Stimulated activated CD4-positive, alpha-beta T cell treated with anti-CD3 and anti-CD28 coated beads, Interleukin-15, amount 100 ng/mL, for 1 hour (primary cell): ENCODE measurements at regions not wholly inside any gene's neighbourhood (a gene's known extent, or its start where the extent isn't known, plus 50 kb on each side); places are given as distances from the start of the nearest gene placed in this dataset.
"Not testable (repeated sequence)": the region's sequence is repeated elsewhere in the genome, so short reads cannot be mapped to it uniquely, and the experiment has no call there.

Source experiments
- DNase-seq, 2 donors: peaks; one replicate each; pipeline ENCODE4 v3.0.0-alpha.2; 2020; ENCODE audit warnings: low read depth in 1 of 2, low spot score in 1 of 2

DNA sequence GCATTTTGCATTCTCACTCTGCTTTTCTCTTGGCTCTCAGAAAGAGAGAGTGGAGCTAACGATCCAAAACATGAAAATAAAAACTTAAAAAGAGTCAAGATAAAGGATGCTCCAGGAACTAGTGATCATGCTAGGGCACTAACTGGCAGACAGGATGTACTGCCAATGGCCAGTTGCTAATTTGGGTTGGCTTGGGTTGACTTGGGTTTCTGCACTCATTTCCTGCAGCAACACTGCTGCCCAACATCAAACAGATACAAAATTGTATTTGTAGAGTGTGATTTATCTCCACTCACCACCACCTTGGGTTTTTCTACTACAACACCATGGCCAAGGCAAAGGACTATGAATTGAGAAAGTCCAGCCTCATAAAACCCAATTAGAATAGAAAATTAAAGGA, 662.3 kb upstream of the PTBP2 start:
- no peak for DNase-seq

DNA sequence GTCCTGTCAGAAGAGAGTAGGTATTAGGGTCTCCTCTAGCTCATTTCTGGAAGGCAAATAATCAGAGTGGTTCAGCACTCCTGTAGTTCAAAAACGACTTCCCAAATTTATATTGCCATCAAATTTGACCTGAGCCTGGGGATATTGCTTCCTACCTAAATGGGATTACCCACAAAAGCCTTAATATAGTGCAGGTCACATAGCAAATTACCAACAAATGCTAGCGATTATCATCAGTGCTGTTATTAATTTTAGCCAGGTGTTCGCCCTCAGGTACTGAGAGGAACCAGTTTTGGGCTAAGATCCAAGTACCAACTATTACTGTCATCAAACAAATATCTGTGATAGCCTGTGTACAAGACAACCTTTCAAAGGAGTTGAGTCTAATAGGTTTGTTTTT, 661.8 kb upstream of the PTBP2 start:
- DNase-seq, result no peak

DNA sequence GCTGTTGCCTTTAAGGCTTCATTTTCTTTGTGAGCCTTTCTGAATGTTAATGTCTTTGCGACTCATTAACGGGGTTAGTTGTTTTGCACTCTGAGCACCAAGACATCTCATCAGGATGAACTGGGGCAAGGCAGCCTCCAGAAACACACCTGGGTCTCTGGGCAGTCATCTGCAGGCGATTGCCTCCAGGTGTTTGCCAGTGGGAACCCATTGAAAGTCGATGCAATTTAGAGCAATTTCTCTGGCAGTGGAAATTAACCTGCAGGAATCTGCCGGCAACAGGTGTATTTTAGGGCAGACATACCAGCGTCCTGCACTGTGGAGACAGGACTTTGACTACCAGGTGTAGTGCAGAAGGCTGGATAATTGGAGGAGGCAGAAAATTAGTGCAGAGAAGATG, 661.0 kb upstream of the PTBP2 start:
- no peak for DNase-seq

DNA sequence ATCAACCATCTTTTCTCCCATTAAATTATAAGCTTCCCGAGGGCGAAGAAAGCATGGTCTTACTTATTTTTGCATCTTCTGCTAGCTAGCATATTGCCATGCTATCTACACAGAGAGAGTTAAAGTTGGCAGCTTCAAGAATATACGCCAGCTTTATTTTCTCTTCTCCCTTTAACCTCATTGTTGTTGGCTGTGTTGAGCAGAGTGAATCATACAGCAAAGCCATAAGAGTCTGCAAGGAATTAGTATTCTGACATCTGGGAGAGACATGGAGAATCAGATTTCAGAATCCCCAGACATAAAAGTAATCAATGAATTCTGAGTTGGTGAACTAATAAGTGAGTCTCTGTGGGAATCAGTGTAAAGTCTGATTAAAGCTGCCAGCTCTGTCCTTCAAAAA, 649.6 kb upstream of the PTBP2 start:
- no peak for DNase-seq

DNA sequence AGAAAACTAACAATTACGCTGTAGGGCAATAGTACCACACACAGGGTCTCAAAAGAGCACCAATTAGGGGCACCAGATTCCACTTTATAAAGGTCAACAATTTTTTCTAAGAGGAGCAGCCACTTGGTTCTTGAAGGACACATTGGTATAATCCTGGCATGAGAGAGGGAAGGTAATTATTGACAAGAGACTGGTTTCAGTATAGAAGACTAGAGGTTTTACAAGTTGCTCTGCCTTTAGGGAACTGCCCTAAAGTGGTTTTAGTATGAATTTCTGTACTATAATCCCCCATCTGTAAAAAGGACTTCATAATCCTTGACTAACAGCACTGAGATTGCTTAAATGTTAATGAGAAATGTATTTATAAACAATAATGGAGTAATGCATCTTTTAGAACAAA, 648.5 kb upstream of the PTBP2 start:
- DNase-seq, result no peak

DNA sequence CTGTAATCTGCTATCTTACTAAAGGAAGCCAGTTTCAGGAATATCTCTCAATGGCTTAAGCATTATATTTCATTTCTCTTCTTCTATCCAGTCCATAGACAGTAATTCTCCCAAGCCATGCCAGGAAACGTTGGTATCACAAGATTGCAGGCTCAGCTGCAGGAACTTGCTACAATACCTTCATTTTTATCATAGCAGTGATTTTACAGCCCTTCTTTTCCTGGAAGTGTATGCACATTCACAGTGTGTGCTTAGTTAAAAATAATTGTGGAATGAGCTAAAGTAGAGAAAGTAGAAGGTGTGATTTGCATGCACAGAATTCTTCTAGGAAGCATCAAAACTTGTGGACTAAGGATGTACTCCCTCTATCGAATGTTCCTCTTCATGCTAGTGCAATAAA, 647.2 kb upstream of the PTBP2 start:
- no peak for DNase-seq

DNA sequence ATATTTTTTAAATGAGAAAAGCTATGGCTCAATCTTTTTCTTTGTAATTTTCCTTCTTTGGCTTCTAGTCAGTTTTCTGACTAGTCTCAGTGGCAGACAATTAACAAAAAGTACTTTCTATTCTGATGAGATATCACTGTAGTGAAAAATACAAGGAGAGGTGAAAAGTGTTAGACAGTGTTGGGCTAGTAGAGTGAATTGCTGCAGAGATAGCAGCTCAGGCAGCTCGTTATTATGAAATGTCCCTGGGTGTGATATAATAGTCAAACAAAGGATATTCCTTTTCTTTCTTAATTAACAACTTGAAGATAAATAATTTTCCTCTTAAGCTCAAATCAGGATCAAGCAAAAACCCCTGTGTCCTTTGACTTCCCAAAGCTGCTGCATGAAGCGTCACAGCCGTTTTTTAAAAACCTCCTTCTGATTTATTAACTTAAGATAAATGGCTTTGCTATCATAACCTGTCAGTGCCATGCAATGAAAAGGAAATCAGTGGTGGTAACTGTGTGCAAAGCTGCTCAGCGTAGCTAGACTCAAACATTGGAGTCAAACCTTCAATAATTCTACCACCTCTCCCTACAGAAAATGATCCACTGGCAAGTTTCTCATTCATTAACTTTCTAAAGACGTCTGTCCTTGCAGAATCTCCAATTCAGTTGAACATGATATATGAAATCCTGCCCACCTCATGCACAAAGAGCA, 646.6 kb upstream of the PTBP2 start:
- DNase-seq, result no peak

DNA sequence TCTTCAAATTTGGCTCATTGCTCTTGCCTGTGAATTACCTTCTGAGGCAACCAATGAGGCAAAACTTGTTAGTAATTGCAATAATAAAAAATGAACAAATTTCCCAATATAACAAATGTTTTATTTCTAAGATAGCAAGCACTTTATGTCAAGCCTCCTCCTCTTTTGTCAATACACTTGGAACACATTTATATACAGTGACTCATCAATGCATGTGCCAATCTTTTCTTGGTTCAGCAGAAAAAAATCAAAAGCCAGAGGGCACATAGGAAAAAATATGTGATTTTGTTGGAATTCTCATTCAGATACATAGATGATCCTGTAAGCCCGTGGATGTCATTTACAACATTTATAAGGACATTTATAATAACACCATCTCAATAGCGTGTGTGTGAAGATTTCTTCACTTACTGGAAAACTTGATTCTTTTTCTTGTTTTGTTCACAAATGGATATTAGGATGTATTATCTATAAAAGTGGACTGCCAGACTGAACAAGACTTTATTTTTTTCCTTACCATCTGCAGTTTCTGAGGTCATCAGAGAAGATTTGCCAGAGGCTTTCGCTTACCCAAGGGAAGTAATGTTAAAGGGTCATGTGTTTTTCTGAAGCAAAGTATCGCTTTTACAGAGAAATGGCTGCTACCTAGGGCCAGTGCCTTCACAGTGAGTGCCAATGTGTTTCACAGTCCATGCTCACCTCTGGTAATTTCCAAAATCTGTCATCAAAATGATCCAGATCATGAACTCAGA, 645.7 kb upstream of the PTBP2 start:
- no peak for DNase-seq

DNA sequence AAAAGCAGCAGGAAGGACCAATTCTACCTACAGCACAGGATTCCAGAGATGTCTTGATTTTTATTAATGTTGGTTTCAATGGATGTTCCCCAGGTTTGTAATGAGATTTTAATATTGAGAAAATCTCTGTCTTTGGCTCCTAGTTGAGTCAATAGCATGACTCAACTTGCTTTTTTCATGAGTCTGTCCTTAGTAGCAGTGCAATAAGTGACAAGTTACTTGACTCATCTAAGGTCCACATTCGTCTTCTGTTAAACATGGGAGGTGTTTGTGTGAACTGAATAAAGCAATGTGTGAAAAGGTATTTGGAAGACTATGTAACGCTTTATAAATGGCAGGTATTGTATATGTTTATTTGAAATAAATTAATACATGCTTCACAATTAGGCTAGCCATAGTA, 645.0 kb upstream of the PTBP2 start:
- DNase-seq, result no peak

DNA sequence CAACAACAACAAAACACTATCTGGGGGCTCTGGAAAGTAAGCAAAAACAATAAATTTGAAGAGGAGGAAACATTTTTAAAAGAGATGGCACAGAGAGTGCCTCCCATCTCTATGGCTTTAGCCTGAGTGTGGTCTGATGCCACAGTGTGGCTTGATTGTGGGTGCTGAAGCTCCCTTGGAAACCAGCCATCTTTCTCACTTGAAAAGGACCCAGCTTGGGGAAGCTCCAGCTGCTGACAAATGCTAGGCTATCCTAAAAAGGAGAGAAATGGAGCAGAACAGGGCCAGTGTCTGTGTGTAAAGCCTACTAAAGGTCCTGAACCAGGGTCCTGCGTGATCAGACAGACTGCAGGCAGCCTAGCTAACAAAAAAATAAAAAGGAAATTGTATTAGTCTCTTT, 642.0 kb upstream of the PTBP2 start:
- DNase-seq, result no peak

DNA sequence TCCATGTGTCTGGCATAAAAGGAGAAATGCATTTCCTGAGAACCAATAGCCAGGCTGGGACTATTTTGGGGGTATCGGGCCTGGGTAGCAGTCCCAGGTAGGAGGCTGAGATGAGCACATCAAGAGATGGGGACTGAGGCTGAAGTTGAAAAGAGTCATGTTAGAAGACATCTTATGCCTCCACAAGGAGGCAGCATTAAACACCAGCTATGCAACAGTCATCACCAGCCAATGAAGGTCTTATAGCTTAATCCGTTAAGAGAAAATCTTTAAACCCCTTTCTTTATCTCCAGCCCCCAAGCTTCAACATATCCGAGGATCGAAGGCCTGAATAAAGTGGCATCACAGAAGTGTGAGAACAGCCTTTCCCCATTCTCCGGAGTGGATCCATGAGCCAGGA, 640.7 kb upstream of the PTBP2 start:
- DNase-seq, result no peak

DNA sequence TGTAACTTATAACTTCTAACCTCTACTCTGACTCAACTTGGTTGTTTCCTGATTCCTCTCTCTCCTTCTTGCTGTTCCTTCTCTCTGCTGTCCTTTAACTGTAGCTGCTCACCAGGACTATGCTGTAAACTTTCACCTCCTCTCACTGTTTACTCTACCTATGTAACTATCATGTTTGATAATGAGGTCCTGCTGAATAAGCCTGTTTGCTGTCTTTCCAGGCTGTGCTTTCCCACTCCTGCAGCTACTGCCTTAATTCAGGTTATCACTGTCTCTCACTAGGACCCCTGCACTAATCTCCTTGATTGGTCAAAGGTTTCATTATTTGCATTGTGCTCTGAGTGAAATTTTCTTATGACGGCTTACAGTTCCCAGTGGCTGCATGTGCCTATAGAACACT, 633.9 kb upstream of the PTBP2 start:
- no peak for DNase-seq

DNA sequence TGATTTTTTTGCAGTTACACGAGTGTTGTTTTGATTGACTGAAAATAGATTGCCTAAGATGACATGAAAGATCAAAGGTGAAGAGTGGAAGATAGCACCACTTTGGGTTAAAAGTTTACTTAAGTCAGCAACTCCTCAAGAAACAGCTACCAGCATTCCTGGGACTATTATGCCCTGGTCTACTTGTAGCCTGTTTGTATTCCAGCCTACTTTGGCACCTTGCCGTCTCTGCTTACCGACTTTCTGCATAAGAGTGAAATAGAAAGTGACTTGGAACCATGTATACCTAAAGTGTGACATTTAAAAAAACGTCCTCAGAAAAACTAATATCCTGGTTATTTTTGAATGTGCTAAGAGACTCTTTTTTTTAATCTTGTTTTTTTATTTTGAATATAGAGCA, 631.5 kb upstream of the PTBP2 start:
- no peak for DNase-seq

DNA sequence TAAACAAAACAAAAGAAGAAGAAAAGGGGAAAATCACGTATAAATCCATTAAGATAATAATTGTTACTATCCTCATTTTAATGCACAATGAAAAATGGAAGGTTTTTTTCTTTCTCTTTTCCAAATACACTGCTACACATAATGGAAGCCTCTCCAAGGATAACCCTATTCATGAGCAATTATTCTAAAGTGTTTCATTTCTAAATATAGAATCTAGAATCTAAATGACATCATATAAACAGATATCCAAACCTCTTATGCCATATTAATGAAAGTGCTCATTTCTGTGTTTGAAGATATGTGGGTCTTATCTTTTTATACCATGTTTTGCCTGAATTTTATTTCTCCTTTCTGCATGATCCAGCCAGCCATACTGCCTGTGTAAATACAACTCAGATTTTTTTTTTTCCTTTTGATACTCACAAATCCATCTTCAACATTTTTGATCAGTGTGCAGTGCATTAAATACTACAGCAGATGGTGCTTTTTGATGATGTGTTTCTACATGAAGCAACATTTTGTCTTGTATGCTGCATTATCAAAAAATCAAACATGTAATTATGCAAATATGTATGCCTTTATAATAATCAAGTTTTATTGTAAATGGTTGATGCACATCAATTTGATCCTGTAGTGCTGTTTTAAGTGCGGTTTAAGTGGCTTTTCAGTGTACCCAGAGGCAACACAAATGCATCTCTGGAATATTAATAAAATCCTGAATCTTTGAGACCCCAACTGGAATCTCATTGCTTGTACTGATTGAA, 625.6 kb upstream of the PTBP2 start:
- no peak for DNase-seq

DNA sequence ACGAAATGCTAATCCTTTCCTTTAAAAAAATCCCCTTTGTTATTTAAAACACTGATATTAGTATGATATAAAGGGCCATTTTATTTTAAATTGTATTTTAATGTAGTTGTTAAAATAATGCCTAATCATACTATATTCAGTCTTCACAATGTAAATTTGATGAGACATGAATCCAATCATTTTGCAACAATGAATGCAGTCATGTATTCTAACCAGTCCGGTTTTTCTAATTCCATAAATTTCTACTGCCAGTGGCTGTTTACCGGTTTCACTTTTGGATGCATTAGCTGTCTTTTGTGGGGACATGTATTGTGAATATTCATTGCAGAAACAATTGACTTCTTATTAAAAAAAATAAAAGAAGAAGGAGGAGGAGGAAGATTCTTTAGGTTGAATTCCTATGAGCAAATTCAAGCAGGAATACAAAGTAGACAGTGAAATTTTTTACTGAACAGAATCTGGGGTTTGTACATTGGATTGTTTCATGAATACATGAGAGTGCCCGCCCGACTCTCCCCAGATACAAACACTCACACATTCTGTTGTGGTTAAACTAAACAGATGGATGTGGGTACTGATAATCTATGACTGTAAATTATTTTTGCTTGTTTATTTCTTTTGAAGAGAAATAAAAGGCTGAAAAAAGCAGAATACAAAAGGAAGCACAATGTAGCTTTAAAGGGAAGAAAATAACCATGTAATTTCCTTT, 624.8 kb upstream of the PTBP2 start:
- no peak for DNase-seq

DNA sequence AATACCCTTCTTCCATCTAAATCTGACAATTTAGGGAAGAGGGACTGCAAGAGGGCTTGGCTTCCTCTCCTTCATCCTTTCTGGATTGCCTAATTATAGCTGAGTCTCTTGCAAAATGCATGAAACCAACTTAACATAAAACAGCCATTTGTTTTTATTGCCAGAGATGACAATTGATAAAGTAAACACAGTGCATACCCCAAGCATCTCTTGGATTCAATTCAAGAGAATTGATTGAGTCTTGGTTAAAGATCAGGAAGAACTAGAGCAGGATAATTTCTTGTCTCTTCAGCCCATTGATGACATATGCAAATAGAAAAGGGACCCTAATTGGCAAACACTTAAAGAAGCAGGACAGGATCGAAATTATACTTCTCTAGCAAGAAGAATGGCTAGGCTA, 617.1 kb upstream of the PTBP2 start:
- no peak for DNase-seq

DNA sequence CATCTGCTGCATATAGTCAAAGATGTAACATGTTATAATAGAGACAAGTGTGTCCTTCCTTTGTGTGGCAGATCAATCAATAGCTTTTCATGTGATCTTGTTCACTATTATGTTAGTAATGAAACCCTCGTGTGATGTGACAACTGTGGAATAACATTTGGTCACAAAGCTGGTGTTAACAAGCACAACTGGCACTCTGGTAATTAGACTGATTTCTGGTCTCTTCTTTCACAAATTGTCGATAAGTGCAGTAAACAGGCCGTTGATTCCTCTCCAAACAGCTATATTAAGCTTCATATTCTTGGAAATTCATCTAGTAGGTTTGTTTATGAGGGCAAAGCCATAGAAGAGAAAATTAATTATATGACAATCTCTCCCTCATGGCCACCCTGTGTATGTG, 616.7 kb upstream of the PTBP2 start:
- DNase-seq, result no peak

DNA sequence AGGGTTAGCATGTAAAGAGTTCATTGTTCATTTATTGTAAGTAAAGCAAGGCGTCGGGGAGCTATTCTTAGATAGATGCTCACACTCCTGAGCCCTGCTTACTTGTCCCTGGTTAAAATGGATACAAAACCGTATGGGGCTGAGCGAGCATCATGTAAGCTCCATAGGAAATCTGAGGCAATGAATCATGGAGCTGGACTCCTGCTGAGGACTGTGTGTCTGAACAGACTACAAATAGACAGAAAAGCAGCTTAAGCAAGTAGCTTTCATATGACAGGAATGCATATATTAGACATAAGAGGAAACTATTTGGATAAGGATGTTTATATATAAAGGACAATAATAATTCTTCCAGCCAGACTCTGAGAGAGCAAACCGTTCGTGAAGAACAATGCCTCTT, 604.9 kb upstream of the PTBP2 start:
- DNase-seq, result no peak

DNA sequence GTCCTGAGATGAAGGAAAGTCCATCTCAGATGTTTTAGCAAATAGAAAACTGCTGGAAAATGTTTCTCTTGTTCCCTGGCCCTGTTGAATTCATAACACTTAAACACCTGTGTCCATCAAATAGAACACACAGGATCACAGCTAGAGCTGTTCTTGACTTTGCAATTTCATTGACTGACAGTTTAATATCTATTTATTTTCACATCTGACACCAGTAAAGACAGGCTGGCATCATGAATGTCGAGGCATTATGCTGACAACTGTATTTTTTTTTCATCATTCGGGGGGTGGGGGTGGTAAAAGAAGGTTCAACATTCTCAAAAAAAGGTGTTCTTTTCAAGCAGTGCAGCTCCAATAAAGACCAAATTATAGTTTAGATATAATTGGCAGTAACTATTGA, 591.2 kb upstream of the PTBP2 start:
- no peak for DNase-seq

DNA sequence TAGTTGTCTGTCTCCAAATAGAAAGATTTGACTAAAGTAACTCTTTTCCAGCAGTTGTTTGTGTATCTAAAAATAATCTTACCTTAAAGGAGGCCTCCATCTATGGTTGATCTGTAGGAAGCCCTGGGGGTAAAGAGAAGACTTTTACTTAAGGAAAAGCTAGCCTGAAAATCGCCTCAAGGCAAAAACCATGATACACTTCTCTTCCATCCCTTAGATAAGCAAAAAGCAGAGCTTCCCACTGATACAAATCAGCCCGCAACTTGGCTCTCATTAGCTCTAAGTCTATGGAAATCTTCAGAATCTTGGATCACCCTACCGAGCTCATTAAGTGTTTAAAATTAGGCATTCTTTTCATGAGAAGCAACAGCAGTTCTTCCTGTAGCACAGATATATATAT, 576.9 kb upstream of the PTBP2 start:
- no peak for DNase-seq

DNA sequence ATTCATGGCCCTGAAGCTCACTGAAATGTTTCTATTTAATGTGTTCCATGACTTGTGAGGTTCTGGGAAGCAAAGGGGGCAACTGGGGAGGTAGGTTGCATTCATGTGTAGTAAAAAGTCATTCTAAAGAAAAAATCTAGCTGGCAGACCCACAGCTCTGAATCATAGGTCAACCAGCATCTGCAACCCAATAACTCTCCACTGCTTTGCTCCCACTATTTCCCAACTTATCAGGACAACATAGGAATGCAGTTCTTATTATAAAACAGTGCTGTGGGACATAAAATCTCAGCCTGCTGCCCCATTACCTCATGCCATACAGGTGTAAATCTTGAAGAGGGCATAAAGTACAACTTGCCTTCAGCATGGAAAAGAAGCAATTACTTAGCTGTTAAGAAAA, 576.1 kb upstream of the PTBP2 start:
- DNase-seq, result no peak

DNA sequence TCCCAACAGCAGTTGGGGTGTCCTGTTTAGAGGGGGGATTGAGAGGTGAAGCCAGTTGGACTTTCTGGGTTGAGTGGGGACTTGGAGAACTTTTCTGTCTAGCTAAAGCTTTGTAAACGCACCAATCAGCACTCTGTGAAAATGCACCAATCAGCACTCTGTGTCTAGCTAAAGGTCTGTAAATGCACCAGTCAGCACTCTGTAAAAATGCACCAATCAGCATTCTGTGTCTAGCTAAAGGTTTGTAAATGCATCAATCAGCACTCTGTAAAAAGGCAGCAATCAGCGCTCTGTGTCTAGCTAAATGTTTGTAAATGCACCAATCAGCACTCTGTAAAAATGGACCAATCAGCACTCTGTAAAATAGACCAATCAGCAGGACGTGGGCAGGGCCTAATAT, 568.6 kb upstream of the PTBP2 start:
- not testable (repeated sequence) for DNase-seq
